GM04503 (cell line): ENCODE measurements at regions not wholly inside any gene's neighbourhood (a gene's known extent, or its start where the extent isn't known, plus 50 kb on each side); places are given as distances from the start of the nearest gene placed in this dataset.
"Not testable (repeated sequence)": the region's sequence is repeated elsewhere in the genome, so short reads cannot be mapped to it uniquely, and the experiment has no call there.

Source experiments
- DNase-seq: peaks from one replicate; pipeline ENCODE4 v3.0.0-alpha.2; 2012; ENCODE audit warnings: low read depth

DNA sequence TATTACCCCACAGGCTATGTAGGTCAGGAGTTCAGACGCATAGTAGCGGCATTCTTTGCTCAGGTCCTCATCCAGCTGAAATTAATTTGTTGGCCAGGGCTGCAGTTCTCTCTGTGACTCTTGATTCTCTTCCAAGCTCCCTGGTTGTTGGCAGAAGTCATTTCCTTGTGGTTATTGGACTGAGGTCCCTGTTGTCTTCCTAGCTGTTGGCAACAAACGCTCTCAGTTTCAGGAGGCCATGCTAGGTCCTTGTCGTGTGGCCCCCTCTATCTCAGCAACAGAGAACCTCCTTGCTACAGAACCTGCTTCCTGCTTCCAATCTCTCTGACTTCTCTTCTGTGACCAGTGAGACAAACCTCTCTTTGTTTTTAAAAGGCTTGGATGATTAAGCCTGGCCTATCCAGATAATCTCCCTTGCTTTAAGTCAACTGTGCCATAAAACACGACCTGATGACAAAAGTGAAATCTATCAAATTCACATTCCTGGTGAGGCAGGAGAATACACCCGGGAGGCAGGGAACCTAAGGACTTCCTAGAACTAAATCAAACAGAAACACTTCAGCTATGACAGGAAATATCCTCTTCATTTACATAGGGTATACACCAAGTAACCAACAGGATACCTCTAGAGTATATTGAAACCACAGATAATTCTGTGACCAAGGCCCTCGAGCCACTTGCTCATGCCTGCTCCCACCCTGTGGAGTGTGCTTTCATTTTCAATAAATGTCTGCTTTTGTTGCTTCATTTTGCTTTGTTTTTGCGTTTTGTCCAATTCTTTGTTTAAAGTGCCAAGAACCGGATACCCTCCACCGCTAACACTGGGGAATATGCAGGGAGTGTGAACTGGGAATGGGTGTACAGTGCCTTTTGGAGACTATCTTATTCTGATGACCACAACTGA, 196.0 kb downstream of the BTBD3 start:
- DNase-seq, result peak; percentile 82

DNA sequence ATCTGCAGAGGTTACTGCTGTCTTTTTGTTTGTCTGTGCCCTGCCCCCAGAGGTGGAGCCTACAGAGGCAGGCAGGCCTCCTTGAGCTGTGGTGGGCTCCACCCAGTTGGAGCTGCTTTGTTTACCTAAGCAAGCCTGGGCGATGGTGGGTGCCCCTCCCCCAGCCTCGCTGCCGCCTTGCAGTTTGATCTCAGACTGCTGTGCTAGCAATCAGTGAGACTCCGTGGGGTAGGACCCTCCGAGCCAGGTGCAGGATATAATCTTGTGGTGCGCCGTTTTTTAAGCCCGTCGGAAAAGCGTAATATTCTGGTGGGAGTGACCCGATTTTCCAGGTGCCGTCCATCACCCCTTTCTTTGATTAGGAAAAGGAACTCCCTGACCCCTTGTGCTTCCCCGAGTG, 211.4 kb downstream of the BTBD3 start:
- not testable (repeated sequence) for DNase-seq

DNA sequence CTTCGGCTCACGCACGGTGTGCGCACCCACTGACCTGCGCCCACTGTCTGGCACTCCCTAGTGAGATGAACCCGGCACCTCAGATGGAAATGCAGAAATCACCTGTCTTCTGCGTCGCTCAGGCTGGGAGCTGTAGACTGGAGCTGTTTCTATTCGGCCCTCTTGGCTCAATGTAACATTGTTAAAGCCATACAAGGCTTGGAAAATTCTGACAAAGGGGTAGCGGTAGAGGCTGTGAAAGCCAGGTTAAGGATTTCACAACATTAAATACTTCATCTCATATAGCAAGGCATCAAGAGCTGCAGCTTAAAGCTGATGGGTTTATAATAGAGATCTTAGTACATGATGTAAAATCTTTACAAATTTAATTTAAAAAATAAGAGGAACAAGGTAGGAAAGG, 211.8 kb downstream of the BTBD3 start:
- DNase-seq, result not testable (repeated sequence)

DNA sequence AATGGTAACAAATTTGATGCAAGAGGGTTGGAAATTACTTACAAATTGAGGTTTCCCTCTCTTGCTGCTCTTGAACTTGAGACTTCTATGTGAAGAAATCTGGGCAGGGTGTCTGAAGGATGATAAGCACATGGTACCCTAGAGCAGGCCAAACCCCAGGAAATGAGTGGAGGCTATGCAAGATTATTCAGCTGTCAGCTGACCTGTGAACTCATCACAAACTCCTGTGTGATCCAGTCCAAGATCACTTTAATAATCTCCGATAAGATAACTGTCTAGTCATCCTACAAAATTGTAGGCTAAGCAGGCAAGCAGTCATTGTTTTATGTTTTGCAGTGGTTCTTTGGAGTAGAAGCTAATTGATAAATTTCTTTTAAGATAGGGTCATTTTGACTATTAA, 213.1 kb downstream of the BTBD3 start:
- DNase-seq, result no peak

DNA sequence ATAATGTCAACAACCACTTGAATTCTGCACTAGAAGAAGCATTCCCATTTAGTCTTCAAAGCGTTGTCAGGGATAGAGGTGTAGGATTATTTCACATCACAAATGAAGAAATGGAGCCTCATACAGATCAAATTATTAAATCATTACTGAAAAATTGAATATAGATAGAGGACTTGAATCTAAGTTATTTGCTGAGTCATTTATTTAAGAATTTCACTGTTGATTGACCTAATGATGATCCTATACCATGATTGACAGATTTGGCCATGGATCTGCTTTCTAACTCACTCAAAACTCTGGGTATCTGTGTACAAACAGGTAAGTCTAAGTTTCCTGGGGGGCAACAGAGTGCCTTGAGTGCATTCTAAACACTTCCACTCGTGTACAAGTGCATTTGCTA, 215.9 kb downstream of the BTBD3 start:
- no peak for DNase-seq

DNA sequence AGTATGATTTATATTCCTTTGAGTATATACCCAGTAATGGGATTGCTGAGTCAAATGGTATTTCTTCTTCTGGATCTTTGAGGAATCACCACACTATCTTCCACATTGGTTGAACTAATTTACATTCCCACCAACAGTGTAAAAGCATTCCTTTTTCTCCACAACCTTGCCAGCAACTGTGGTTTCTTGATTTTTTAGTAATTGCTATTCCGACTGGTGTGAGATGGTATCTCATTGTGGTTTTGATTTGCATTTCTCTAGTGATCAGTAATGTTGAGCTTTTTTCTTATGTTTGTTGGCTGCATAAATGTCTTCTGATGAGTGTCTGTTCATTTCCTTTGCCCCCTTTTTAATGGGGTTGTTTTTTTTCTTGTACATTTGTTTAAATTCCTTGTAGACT, 228.3 kb downstream of the BTBD3 start:
- DNase-seq, result peak; percentile 7

DNA sequence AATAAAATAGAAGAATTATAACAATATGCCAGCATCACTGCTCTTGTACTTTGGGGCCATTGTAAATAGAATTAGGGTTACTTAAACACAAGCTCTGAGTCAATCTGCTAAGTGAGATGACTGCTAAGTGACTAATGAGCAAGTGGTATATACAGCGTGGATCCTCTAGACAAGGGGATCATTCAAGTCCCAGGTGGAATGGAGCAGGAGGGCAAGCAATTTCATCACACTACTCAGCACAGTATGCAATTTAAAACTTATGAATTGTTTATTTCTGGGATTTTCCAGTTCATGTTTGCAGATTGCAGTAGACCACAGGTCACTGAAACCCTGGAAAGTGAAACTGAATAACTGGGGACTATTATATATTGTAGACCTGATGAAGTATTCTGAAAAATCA, 235.3 kb downstream of the BTBD3 start:
- DNase-seq, result no peak

DNA sequence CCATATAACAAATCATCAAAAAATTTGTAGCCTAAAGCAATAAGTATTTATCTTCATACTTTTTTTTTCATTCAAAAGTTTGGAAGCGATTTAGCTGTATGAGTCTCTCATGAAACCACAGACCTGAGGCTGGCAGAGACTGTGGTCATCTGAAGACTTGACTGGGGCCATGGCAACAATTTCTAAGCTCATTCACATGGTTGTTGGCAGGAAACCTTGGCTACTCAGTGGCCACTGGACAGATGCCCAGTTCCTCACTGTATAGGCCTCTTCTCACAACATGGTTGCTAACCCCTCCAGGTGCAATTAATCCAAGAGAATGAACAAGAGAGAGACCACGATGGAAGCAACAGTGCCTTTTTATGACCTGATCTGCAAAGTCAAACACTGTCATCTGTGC, 235.9 kb downstream of the BTBD3 start:
- DNase-seq, result peak; percentile 14

DNA sequence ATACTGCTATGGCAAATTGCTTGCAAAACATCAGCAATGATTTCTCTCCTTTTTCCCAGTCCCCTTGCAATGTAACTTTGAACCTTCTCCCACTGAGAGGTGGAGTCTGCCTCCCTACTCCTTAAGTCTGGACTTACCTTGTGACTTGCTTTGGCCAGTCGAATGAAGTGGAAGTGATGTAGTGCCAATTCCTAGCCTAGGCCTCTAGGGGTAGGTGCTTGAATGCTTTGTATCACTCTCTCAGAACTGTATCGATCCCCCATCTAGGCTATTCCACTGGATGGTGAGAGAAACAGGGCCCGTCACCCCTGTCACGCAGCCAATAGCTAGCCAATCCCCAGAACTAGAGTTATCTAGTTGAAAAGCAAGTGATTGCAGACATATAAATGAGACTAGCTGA, 238.6 kb downstream of the BTBD3 start:
- no peak for DNase-seq

DNA sequence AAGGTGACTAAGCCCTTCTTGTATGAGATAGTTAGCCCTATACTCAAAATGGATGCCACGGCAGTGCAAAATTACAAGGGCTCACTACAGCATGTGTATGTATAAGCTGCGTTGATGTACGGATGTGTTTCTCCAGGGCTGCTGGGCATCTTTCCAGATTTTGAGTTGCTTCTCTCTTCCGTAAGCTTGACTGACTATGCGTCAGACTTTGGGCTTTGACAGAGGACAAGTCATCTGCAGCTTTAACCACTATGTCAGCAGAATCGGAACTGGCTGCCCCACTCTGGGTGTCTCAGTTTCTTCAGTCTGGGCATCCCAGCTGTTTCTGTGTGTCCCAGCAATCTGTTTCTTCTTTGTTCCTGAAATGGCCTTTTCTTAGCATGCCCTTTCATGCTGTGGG, 241.6 kb downstream of the BTBD3 start:
- DNase-seq, result no peak

DNA sequence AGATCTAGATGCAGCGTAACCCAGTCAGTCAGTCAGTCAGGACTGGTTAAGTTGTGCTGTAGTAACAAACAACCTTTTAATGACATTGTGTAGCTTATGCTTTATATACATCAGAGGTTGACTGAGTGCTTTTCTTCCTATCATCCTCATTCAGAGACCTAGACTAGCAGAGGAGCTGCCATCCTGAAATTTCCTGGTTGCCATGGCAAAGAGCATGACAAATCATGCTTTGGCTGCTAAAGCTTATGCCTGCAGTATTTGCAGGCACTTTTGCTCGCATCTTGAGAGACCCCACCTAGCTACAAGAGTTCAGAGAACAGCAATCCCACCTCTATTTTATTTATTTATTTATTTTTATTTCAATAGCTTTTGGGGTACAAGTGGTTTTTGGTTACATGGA, 244.0 kb downstream of the BTBD3 start:
- no peak for DNase-seq

DNA sequence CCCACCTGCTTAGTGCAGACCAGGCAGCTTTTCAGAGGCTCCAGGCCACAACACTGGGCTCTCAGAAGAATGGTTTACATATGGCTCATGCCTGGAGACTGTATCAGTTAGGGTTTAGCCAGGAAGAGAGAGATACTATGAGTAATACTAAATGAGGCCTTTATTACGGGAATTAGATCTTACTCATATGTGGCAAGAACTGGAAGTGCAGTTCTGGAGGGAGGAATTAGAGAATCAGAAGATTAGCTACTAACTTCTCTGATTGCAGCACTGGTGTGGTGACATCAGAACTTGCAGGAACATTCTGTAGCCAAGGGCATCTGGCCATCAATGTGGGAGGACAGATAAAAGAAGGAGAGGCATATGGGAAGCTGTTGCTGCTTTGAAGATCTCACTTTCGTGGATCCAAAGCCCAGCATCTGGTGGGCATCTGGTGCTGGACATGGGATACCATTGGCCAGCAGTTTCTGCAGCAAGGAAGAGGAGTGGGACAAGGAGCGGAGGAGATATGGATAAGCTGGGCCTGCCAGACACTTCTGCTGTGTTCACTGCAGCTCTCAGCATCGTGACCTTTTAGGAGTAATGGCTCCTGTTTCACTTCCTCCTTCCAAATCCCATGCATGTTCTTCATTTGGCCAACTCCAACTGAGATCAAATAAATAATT, 248.5 kb downstream of the BTBD3 start:
- DNase-seq, result peak; percentile 92

DNA sequence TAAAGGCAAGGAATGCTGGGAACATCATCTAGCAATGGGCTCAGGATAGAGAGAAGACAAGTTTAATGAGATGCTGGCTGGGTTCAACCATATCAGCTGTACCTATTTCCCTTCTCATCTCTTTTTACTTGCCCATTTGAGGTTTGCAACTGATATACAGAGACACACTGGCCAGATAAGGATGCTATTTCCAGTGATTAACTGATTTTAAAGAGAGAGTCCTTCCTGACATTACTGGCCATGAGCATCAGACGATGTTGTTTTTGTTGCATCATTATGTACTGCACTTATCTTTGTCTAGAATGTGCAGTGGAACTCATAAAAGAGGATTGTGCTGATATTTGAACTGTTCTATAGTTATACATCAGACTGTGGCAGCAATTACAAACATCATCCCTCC, 252.7 kb downstream of the BTBD3 start:
- DNase-seq, result no peak

DNA sequence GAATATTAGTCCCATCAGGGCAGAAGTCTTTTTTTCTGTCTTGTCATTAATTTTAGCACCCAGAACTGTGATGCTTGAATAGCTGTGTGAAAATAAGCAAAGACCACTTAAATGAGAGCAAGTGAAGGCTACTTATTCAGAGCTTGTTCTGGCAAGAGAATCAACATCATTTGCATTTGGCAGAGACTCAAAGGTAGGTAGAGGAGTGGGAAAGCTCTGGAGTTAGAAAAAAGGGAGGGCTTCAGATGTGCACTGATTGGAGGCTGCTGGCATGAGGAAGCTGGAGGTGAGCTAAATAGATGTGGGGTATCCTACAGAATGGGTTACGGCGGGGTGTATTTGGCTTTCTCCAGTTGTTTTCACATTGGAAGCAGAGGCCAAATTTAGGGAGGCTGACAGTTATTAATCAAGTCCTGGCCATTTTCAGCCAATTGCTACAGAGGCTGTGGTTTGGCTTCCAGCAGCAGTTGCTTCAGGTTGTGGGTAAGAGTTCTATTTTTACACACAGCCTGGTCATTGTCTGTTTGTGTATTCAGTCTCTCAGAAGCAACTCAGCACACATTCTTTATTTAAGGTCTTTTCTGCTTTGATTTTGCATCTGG, 254.3 kb downstream of the BTBD3 start:
- peak; percentile 68 for DNase-seq

DNA sequence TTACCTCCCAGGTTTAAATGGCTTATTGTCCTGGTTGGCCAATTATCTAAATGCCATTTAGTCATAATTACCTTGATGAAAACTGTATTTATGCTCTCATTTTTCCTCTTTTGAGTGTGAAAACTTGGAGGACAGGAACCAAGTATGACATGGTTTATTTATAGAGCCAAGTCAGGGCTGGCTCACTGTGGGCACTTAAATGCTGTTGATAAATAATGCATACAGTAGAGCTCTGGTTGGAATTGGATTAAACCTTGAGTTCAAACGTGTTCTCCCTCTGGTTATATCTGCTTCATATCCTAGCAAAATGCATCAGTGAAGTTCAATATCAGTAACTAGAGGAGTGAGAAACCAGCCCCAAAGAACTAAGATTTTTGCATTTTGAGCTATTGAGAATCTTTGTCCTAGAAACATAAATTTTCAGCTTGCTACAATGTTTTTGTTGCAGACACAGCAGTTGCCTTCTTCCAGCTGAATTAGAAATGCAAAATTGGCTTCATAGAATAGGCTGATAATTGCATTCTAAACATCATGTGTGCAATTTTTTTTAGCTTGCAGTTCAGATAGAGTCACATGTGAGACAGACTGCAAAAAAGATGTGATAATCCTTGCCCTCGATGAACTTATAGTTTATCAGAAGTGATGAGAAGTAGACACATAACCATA, 255.8 kb downstream of the BTBD3 start:
- DNase-seq, result no peak

DNA sequence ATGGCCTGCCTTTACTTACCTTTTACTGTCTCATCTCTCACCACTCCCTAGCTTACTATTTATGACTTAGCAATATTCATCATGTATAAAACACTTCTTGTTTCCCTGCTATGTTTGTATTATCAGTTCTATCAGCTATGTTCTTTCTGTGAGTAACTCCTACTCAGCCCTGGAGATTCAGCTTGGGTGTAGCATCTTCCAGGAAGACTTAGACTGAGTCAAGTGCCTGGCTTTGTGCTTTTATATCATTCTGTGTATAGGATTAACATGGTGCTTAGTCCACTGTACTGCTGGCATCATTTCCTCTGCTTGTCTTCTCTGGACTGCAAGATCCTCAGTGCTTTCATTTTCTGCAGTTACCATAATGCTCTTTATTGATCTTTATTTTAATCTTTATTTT, 257.8 kb downstream of the BTBD3 start:
- no peak for DNase-seq

DNA sequence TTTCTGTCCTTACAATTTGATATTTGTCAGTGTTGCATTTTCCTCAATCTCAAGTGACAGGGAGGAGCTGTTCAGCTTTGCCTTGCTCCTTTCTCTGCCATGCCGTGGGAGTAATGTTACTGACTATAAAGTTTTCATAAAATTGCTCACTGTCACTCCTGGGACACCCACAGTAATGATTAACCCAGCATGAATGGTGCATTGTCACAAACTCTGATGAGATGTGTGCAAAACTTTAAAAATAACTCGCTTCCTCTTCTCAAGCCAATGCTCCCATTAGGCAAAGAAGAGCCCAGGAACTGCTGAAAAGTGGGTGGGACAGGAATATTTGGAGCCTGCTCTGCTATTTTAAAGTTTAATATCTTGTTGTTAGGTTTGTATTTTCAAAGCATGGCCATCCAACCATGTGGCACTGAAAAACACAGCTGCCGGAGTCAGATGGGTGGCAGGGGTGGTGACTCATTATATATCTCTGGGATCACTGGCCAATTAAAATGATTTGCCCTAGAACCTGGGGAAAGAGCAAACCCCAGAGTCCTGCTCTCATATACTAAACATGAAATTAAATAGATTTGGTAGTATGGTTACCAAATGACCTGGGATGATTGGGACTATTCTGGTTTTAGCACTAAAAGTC, 260.1 kb downstream of the BTBD3 start:
- no peak for DNase-seq

DNA sequence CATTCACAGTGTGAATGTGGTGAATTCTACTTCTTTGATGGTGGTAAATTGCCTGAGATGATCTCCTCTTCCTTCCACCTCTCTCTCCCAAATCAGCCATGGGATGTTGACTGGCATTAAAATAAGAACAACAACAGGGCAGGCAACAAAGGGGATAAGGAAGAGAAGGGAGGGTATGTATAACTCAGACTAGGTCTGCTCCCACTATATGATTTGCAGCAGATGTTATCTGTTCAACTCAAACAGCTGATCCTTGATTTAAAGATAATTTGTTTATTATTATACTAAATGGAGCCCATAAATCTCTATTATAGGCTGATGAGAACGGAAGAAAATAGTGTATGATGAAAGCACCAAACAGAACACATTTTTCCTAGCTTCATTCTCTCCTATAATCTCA, 262.0 kb downstream of the BTBD3 start:
- DNase-seq, result no peak

DNA sequence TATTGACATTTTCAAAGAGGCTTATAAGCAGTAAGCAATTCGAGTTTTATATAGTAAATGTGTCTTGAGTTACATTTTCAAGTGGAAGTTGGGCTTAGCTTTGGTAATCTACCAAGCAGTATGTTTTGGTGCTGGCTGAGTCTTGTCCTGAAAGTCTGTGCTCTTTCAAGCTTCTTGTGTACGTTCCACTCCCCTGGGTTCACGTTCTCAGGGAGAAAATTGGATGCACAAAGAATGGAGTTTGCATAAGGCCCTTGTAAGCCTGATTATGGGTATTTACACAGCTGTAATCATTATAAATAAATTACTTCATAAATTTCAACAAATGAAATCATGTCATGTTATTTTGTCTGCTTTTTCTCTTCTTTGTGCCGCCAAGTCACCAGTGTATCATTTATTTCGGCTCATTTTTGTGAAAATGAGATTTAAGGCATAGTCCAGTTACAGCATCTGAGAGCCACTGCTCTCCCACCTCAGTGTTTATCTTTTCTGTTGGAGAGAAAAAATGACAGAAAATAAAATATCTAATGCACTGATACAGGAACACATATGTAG, 262.5 kb downstream of the BTBD3 start:
- no peak for DNase-seq

DNA sequence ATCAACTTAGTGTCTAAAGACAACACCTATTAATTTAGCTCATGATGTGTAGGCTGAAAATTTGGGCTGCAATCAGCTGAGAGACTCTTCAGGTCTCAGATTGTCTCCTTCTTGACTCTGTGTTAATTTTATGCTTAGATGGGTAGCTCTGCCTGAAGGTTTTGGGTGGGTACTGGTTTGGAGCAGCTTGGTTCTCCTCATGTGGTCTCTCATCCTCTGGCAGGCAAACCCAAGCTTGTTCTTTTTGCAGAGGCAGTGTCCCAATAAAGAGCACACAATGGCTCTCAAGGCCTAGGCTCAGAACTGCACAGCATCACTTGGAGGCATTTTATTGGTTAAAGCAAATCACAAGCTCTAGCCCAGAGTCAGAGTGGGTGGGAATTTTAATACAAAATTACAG, 280.6 kb downstream of the BTBD3 start:
- no peak for DNase-seq

DNA sequence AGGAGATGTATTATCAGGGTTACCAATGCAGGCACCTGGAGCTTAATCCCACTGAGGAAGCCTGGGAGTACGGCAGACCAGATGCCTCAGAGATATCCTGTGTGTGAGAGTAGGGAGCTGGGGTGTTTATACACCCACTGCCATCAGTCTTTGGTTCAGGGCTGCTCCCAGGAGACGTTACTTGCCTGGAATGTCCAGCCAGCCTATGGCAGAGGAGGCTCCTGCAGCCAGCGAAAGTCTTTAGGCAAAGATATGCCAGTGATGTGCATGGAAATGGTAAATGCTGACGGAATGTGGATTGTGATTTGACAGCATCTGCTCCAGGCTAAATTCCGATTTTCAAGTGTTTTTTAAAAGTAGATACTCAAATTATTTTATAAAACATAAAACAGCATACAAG, 282.0 kb downstream of the BTBD3 start:
- no peak for DNase-seq
